HG02970 (cell line): ENCODE measurements at regions not wholly inside any gene's neighbourhood (a gene's known extent, or its start where the extent isn't known, plus 50 kb on each side); places are given as distances from the start of the nearest gene placed in this dataset.
A peak's percentile ranks its signal among the peaks of the same experiment; 100 is the strongest.
"Not testable (repeated sequence)": the region's sequence is repeated elsewhere in the genome, so short reads cannot be mapped to it uniquely, and the experiment has no call there.

Source experiments
- ATAC-seq: cut with Tn5 transposase; IDR thresholded peaks from one replicate; pipeline ENCODE4 v1.9.1; 2021; ENCODE audit warnings: mild to moderate bottlenecking, moderate library complexity, moderate number of reproducible peaks; ENCODE audit not compliant: unreplicated experiment, low FRiP score

DNA sequence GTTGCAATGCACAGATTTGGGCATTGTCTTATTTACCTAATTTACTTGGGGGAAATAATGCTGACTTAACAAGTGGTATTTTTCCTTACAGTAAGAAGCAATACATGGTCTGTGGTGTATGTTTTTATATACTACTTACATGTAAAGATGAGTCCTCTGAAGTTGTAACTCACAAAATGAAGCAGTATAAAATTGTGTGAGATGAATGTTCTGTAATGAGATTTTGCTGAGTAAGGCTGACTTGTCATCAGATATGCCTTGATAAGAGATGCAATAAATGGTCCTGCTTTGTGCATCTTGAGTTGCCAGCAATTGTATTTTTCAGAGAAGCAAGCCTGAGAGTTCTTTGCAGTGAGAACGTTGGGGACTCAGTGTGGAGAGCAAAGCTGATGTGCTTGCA, 92.2 kb upstream of the GNAQ start:
- no peak for ATAC-seq

DNA sequence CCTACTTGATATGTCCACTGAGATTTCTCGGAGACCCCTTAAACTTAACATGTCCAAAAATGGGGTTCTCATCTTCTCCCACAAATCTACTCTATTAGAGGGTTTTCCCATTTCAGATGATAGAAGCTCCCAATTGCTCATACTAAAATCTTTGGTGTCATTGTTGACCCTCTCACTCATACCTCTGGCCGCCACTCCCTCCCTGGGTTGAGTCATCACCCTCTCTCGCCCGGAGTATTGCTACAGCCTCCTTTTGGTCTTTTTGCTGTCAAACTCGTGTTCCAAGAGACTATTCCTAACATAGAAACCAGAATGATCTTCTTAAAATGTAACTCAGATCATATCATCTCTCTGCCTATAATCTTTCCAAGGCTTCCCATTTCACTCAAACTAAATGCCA, 91.0 kb upstream of the GNAQ start:
- ATAC-seq, result no peak

DNA sequence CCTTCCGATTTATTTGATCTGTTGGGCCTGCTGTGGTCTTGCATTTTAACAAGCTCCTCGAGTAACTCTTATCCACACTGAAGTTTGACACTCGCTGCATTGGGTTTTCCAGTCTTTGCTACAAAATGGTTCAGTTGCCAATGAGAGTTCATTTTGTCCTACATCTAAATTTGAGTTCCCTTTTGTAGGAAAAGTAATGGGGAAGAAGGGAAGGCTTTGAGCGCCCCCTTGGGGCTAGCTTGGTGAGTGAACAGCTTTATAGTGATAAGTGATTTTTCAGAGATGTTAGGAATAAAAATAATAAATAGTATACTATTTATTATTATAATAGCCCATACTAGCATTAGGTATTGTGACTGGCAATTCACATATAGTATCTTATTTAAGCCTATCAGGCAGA, 89.9 kb upstream of the GNAQ start:
- ATAC-seq, result no peak

DNA sequence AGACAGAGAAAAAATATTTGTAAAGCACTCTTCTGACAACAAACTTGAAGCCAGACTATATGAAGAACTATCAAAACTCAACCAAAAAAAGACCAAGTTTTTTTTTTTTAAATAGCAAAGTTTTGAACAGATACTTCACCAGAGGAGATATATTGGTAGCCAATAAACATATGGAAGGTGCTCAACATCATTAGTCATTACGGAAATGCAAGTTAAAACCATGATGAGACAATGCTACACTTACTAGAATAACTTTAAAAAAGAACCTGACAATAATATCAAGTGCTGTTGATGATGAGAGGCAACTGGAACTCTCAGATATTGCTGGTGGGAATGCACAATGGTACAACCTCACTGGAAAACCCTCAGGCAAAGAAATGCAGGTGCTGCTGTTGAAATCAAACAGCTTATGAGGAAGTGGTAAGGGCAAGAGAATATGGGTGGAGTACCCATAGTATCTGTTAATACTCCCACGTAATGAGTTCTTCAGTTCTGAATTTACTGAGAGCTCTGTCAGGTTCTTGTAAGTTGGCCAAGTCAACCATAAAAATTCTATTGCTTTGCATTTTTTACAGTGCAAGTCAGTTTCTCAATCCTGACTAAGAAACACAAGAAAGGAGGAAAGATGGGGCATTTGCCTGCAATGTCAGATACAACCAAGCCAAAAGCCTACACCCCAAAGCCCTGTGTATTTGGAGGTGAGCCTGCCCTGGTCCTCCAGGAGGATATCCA, 87.3 kb upstream of the GNAQ start:
- ATAC-seq, result peak; percentile 57

DNA sequence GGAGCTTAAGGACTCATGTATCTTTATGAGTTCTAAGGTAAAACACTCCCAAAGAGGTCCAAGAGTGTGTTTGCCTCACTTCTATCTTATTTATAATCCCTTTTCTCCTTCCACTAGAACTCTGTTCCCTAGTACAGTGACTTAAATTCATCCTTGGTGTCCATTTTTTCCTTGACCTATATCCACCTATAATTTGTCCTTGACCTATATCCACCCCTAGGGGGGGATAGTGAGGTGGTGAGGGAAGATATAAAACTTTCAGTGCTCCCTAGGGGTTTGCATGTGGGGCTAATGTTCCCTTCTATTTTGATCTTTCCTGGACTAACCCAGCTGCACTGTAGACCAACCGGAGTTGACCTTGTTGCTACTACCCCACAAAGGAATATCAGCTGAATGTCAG, 83.5 kb upstream of the GNAQ start:
- ATAC-seq, result no peak

DNA sequence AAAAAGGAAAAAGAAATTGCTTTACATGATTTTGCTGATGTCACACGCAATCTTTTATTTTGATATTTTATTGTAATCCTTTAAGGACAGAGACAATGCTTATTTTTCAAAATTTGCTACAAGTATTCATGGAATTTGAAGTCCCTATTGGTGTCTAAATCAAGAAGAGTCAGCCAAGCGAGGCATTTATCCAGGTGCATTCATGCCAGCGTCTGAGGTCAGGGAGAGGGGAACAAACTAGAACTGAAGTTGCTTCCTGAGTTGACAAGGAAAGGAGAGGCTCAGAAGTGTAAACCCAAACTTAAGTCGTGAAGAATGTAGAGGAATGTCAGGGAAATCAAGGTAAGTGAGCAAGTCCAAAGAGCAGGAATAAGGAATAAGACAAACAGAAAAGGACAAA, 83.0 kb upstream of the GNAQ start:
- ATAC-seq, result no peak

DNA sequence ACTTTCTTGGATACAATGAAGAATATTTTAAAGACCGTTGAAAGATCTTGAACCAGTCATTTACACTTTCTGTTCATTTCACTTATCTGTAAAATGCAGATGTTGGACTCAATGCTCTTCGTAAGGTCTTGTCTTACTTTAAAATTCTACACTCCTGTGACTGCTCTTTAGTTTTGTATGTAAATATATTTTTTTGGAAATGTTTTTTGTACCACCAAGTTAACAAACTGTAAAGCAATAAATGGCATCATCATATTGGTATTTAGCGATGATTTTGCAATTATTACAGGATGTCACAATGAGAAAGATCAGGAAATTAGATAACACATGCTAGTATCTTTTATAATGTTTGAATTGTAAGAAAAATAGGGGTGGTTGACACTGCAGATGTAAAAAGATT, 80.8 kb upstream of the GNAQ start:
- ATAC-seq, result no peak

DNA sequence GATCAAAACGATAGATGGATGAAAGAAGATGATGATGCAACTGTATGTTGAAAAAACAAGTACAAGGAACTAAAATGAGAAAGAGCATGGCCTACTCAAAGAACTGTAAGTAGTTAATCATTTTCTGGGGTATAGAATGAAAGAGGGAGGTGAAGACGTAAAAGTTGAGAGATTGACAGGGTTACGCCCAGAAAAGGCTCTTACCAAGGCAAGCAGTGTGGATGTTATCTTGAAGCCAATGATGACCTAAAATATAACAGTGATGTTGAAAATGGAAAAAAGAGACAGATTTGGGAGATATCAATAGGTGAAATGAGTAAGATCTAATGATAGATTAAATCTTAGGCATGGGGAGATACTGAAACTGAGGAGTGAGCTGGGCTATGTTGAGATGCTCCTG, 80.4 kb upstream of the GNAQ start:
- no peak for ATAC-seq

DNA sequence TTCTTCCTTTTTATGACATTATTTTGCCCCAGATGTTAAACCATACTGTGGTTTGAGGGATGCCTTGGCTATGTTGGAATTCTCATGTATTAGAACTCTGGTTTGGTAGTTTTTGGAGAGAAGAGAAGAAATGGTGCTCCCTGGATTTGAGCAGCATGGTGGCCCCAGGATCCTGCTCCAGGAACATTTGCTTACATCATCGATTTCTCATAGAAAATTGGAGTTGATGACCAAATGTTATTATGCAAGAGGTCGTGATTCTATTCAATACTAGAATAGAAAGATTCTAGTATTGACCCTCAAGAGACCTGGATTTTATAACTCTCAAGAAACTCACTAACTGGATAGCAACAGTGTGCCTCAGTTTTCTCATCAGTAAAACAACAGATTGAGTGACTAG, 77.5 kb upstream of the GNAQ start:
- no peak for ATAC-seq

DNA sequence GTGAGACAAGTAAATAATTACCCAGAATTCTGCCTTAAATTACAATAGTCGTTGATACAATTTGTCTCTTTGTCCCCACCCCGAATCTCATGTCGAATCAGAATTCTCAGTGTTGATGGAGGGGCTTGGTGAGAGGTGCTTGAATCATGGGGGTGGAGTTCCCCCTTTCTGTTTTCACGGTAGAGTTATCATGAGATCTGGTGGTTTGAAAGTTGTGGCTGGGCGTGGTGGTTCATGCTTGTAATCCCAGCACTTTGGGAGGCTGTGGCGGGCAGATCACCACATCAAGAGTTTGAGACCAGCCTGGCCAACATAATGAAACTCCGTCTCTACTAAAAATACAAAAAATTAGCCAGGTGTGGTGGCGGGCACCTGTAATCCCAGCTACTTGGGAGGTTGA, 75.0 kb upstream of the GNAQ start:
- not testable (repeated sequence) for ATAC-seq

DNA sequence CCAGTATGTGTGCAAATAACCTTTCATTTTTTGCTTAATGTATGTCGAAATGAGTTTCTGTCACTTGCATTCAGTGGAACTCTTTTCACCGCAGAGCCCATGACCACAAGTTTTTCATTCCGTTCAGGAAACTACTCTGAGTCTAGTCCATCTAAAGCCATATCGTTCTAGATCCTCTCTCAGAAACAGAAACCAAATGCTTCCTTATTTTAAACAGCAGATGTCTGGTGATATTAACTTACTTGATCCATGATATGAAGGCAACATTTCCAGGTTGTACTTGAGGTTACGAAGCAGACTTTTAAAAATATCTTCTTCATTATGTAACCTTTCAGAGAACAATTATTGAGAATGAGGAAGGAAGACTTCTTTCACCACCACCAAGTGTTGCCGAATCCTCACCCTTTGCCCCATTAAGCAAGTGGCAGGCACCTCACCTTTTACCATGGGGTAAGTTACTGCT, 72.4 kb upstream of the GNAQ start:
- ATAC-seq, result peak; percentile 71

DNA sequence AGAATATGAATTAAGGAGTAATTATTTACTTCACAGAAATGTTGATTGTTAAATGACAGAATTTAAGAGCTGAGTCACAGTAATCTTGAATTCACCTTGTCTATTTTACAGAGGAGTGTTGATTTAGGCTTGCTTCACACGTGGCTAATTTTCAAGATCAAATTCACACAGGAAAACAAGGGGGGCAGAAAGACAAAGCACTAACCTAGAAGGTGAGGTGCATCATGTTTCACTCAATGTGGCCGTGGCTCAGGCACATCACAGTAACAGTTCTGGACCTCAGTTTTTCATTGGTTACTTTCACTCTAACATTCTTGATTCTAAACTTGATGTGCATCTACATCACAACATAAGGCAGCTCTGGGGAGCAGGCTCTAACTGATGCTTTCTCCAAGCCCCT, 69.6 kb upstream of the GNAQ start:
- no peak for ATAC-seq

DNA sequence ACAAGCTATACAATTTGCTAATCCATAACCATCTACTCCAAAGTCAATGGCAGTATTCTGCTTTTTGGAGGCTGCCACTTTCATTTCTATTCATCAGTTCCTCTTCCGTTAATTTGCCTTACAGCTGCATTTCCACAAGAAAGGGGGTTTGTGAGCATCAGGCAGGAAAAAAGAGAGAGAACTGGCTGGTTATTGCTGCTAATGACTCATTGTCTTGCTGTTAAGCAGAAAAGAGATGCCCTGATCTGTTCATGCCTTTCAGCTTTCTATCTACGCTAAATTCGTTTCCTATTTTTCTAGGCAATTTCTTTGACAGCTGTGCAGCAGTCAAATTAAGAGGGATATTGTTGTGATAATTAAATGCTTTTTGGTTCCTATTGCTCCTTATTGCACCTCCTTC, 65.9 kb upstream of the GNAQ start:
- ATAC-seq, result no peak

DNA sequence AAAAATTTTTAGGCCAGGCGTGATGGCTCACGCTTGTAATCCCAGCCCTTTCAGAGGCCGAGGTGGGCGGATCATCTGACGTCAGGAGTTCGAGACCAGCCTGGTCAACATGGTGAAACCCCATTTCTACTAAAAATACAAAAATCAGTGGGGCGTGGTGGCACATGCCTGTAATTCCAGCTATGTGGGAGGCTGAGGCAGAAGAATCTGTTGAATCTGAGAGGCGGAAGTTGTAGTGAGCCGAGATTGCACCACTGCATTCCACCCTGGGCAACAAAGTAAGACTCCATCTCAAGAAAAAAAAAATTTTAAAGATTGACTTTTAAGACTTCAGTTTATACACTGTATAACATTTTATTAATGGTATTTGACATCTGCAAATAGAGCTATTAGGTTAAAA, 60.1 kb upstream of the GNAQ start:
- no peak for ATAC-seq

DNA sequence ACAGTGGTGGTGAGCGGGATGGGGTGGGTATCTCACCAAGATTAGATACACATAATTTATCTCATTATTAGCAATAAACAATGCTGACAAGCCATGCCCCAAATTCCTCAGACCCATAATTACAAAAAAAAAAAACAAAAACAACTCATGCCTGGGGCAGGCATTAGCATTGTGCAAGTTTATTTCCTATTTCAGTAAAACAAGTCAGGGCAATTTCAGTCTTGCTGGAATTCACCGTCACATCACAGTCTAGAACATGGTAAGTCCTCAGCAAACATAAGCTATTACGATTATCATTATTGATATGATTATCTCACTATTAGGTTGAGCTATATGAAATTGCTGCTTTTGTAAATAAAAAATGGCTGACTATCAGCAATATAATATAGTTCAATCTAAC, 57.5 kb upstream of the GNAQ start:
- no peak for ATAC-seq

DNA sequence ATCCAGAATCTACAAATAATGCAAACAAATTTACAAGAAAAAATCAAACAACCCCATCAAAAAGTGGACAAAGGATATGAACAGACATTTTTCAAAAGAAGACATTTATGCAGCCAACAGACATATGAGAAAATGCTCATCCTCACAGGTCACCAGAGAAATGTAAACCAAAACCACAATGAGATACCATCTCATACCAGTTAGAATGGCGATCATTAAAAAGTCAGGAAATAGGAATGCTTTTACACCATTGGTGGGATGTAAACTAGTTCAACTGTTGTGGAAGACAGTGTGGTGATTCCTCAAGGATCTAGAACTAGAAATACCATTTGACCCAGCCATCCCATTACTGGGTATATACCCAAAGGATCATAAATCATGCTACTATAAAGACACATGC, 56.6 kb upstream of the GNAQ start:
- ATAC-seq, result not testable (repeated sequence)
